Parathyroid adenoma (tissue), 2 donors: ENCODE measurements at regions not wholly inside any gene's neighbourhood (a gene's known extent, or its start where the extent isn't known, plus 50 kb on each side); places are given as distances from the start of the nearest gene placed in this dataset.
"Not testable (repeated sequence)": the region's sequence is repeated elsewhere in the genome, so short reads cannot be mapped to it uniquely, and the experiment has no call there.

Source experiments
- H2AFZ ChIP-seq: fragments of 300-600 bp; sonication (generic); one replicate; pipeline ENCODE4 v1.7.0; 2017; ENCODE audit warnings: antibody characterized with exemption, mild to moderate bottlenecking
- H3K27ac ChIP-seq: fragments of 300-600 bp; sonication (generic); one replicate; pipeline ENCODE4 v1.7.0; 2017
- H3K27me3 ChIP-seq: fragments of 300-600 bp; sonication (generic); one replicate; pipeline ENCODE4 v1.7.0; 2017; ENCODE audit warnings: low read length; ENCODE audit not compliant: control insufficient read depth, insufficient read depth
- H3K36me3 ChIP-seq: fragments of 300-600 bp; sonication (generic); one replicate; pipeline ENCODE4 v1.7.0; 2017; ENCODE audit warnings: low read length; ENCODE audit not compliant: control insufficient read depth, insufficient read depth
- H3K4me1 ChIP-seq: fragments of 300-600 bp; sonication (generic); one replicate; pipeline ENCODE4 v1.7.0; 2017; ENCODE audit warnings: control low read depth
- H3K4me2 ChIP-seq: fragments of 300-600 bp; sonication (generic); one replicate; pipeline ENCODE4 v1.7.0; 2017; ENCODE audit warnings: low read length
- H3K4me3 ChIP-seq: fragments of 300-600 bp; sonication (generic); one replicate; pipeline ENCODE4 v1.7.0; 2017; ENCODE audit warnings: low read depth, low read length
- H3K79me2 ChIP-seq: fragments of 300-600 bp; sonication (generic); one replicate; pipeline ENCODE4 v1.7.0; 2017; ENCODE audit warnings: control low read depth
- H3K9ac ChIP-seq: fragments of 300-600 bp; sonication (generic); one replicate; pipeline ENCODE4 v1.7.0; 2017; ENCODE audit warnings: mild to moderate bottlenecking
- H3K9me3 ChIP-seq: fragments of 300-600 bp; sonication (generic); one replicate; pipeline ENCODE4 v1.7.0; 2017; ENCODE audit warnings: low read length; ENCODE audit not compliant: control insufficient read depth
- CTCF ChIP-seq: fragments of 300-600 bp; sonication (generic); IDR thresholded peaks from one replicate; pipeline ENCODE4 v1.7.0; 2017; ENCODE audit warnings: antibody characterized with exemption, mild to moderate bottlenecking
- donor health status: primary hyperparathyroidism.

GRCh38 chrY:21028506-21028905 lies 272.6 kb downstream of the RPS4Y2 start:
- no peak overlapping the region for H3K4me2 ChIP-seq
- H3K79me2 ChIP-seq, result no peaks in the 10 kb centered on the region
- no peak overlapping the region for H3K9ac ChIP-seq
- H3K36me3 ChIP-seq, result no peaks in the 10 kb centered on the region
- H3K4me3 ChIP-seq, result no peak overlapping the region
- H3K27ac ChIP-seq, result no peak overlapping the region
- no peak for TF ChIP-seq CTCF
- H3K4me1 ChIP-seq, result no peaks in the 10 kb centered on the region
- H3K9me3 ChIP-seq, result no peaks in the 10 kb centered on the region
- H2AFZ ChIP-seq, result no peak overlapping the region
- H3K27me3 ChIP-seq, result no peaks in the 10 kb centered on the region

GRCh38 chrY:21033363-21033762 lies 277.5 kb downstream of the RPS4Y2 start:
- Histone ChIP-seq H3K27ac (no peak overlapping the region), H3K9me3 (no peaks in the 10 kb centered on the region), H2AFZ (no peak overlapping the region), H3K9ac (no peak overlapping the region), H3K79me2 (no peaks in the 10 kb centered on the region), H3K4me3 (no peak overlapping the region), H3K27me3 (no peaks in the 10 kb centered on the region), H3K4me1 (no peaks in the 10 kb centered on the region), H3K36me3 (no peaks in the 10 kb centered on the region), H3K4me2 (no peak overlapping the region)
- TF ChIP-seq CTCF, result no peak

- no peak for TF ChIP-seq CTCF
Measured at GRCh38 chrY:21034151-21035061, 278.5 kb downstream of the RPS4Y2 start.

GRCh38 chrY:21037398-21037797 lies 281.5 kb downstream of the RPS4Y2 start:
- H3K4me3 ChIP-seq, H3K4me2 ChIP-seq, H3K27me3 ChIP-seq, H3K4me1 ChIP-seq, H2AFZ ChIP-seq, H3K36me3 ChIP-seq, H3K27ac ChIP-seq, H3K79me2 ChIP-seq, H3K9ac ChIP-seq, H3K9me3 ChIP-seq: not testable (repeated sequence)

More at GRCh38 chrY:21034151-21035061, 278.5 kb downstream of the RPS4Y2 start:
- Histone ChIP-seq H3K27me3 (no peaks in the 10 kb centered on the region), H3K9me3 (no peaks in the 10 kb centered on the region), H3K79me2 (no peaks in the 10 kb centered on the region), H3K4me2 (no peak overlapping the region), H3K4me3 (no peak overlapping the region), H3K9ac (no peak overlapping the region), H3K4me1 (no peaks in the 10 kb centered on the region), H3K27ac (no peak overlapping the region), H2AFZ (no peak overlapping the region), H3K36me3 (no peaks in the 10 kb centered on the region)

- H3K79me2 ChIP-seq, result no peaks in the 10 kb centered on the region
- H3K27me3 ChIP-seq, result no peaks in the 10 kb centered on the region
- no peak overlapping the region for H3K27ac ChIP-seq
- TF ChIP-seq CTCF, result no peak
- H3K4me2 ChIP-seq, result no peak overlapping the region
- no peaks in the 10 kb centered on the region for H3K9me3 ChIP-seq
- no peaks in the 10 kb centered on the region for H3K4me1 ChIP-seq
- no peak overlapping the region for H3K9ac ChIP-seq
- no peak overlapping the region for H3K4me3 ChIP-seq
- no peaks in the 10 kb centered on the region for H3K36me3 ChIP-seq
- H2AFZ ChIP-seq, result no peak overlapping the region
Measured at GRCh38 chrY:21039811-21040210, 283.9 kb downstream of the RPS4Y2 start.

GRCh38 chrY:21040711-21041110 lies 284.8 kb downstream of the RPS4Y2 start:
- not testable (repeated sequence) for H3K4me3 ChIP-seq, H3K27ac ChIP-seq, H3K4me1 ChIP-seq, H3K9ac ChIP-seq, H3K79me2 ChIP-seq, H2AFZ ChIP-seq, H3K4me2 ChIP-seq, H3K27me3 ChIP-seq, H3K36me3 ChIP-seq, H3K9me3 ChIP-seq
